Frontal cortex (tissue), 3 donors: ENCODE measurements at regions not wholly inside any gene's neighbourhood (a gene's known extent, or its start where the extent isn't known, plus 50 kb on each side); places are given as distances from the start of the nearest gene placed in this dataset.
"Not testable (repeated sequence)": the region's sequence is repeated elsewhere in the genome, so short reads cannot be mapped to it uniquely, and the experiment has no call there.

Experiments
- DNase-seq, 2 donors: peaks; one replicate each; pipeline ENCODE4 v3.0.0; 2012; ENCODE audit warnings: low spot score in 2 of 2
- FAIRE-seq: peaks from 2 replicates; lab custom pipeline; 2012; peaks lifted over from hg19 to GRCh38; lab: Jason Lieb, UNC
- donor health status: control.
- donor health status: control.
- donor health status: control.

GRCh38 chr2:184032983-184033382 is 565.3 kb upstream of the ZNF804A start:
- no peak for FAIRE-seq
- no peak for DNase-seq

- FAIRE-seq: no peak
- DNase-seq: no peak
Observed at GRCh38 chr2:184037273-184037672, 561.1 kb upstream of the ZNF804A start.

DNA sequence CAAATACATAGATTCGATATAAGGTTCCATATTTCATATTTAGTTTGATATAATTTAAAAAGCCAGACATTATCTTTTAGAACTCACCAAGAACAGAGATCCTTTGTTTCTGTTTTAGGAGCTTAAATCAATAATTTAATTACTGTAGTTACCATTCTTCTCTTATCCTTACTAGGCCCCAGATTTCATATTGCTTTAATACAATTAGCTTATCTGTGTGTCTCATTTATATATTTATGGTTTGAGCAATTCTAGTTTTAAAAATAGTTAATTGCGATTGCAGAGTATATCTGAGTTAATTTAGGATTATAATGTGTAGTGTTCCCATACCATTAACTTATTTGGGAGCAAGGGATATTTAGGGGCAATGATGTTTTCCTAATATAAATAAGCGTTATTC is 558.8 kb upstream of the ZNF804A start:
- DNase-seq (no peak), FAIRE-seq (no peak)

GRCh38 chr2:184040230-184040629 is 558.1 kb upstream of the ZNF804A start:
- FAIRE-seq (no peak), DNase-seq (no peak)

GRCh38 chr2:184041077-184041476 is 557.3 kb upstream of the ZNF804A start:
- DNase-seq (no peak), FAIRE-seq (no peak)

DNA sequence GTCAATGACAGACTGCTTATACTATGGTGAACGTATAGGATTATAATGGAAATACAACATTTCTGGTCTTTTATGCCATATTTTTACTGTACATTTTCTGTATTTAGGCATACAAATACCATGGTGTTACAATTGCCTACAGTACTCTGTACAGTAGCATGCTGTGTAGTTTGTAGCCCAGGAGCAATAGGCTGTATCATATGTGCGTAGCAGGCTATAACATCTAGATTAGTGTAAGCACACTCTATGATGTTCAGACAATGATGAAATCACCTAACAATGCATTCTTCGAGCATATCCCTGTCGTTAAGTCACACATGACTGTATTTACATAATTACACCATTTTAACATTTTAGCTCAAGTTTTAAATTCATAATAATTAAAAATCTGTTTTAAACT is 556.6 kb upstream of the ZNF804A start:
- DNase-seq: no peak
- no peak for FAIRE-seq

DNA sequence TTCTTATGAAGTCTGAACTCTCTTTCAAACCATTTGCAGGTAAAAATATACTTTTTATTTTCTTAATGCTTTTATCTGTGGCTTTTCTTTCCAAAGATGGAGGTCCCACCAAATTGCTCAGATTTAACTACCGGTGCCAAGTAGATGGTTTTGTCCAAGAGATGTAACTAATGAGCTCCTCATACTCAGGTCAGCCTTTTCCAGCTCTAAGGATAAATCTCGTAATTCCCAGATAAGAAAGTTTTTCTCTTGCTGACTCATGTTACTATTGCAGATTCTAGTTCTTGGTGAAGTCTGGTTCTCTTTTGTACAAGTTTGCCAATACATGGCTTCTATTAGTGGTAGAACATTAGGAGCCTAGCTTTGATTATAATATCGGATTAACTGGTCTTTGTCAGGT is 550.8 kb upstream of the ZNF804A start:
- DNase-seq: no peak
- FAIRE-seq: no peak

- FAIRE-seq: no peak
- no peak for DNase-seq
Observed at GRCh38 chr2:184049566-184049965, 548.8 kb upstream of the ZNF804A start.

- DNase-seq (no peak), FAIRE-seq (no peak)
Observed at GRCh38 chr2:184053326-184053725, 545.0 kb upstream of the ZNF804A start.

DNA sequence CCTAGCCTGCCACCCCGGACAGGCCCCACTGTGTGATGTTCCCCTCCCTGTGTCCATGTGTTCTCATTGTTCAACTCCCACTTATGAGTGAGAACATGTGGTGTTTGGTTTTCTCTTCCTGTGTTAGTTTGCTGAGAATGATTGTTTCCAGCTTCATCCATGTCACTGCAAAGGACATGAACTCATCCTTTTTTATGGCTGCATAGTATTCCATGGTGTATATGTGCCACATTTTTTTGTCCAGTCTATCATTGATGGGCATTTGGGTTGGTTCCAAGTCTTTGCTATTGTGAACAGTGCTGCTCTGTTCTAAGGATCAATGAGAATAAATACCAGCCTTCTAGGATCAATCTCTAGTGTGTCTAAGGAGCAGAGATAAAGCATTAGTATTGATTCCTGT is 543.9 kb upstream of the ZNF804A start:
- FAIRE-seq: not testable (repeated sequence)

DNA sequence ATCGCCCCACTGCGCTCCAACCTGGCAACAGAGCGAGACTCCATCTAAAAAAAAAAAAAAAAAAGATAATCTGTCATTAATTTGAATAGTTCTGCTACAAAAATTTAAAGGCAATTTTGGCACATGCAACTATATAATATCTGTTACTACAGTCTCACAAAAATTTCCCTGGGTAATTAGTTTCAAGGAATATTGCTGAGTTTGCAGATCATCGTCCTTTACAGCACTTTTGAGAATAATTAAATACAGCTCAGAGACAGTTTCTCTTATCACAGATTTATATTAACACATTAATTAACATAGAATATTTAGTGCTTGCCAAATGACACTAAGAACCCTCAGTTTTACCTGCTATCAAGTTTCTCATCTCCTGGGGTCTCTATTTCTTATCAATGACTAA is 540.4 kb upstream of the ZNF804A start:
- no peak for DNase-seq
- no peak for FAIRE-seq

More for the DNA sequence above, 543.9 kb upstream of the ZNF804A start:
- not testable (repeated sequence) for DNase-seq

DNA sequence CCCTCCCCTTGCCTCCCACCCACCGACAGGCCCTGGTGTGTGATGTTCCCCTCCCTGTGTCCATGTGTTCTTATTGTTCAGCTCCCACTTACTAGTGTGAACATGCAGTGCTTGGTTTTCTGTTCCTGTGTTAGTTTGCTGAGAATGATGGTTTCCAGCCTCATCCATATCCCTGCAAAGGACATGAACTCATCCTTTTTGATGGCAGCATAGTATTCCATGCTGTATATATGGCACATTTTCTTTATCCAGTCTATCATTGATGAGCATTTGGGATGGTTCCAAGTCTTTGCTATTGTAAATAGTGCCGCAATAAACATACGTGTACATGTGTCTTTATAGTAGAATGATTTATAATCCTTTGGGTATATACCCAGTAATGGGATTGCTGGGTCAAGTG is 538.1 kb upstream of the ZNF804A start:
- FAIRE-seq, DNase-seq: not testable (repeated sequence)

GRCh38 chr2:184067502-184067901 is 530.8 kb upstream of the ZNF804A start:
- no peak for DNase-seq
- no peak for FAIRE-seq

DNA sequence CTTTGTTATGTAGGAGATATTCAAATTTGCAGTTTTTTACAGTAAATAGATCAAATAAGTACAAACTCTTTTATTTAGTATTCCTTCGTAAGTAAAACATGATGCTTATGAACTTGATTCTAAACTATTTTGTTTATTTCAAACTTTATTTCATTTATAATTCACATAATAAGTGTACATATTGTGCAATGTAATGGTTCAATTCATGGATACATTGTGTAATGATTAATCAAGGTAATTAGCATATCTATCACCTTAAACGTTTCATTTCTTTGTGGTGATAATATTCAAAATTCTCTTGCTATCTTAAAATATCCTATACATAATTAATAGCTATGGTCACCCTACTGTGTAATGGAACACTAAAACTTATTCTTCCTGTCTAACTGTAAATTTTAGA is 525.9 kb upstream of the ZNF804A start:
- peak; percentile 23 for FAIRE-seq

GRCh38 chr2:184078496-184078895 is 519.8 kb upstream of the ZNF804A start:
- FAIRE-seq: no peak
- DNase-seq: no peak

More for the DNA sequence above, 525.9 kb upstream of the ZNF804A start:
- DNase-seq: no peak

DNA sequence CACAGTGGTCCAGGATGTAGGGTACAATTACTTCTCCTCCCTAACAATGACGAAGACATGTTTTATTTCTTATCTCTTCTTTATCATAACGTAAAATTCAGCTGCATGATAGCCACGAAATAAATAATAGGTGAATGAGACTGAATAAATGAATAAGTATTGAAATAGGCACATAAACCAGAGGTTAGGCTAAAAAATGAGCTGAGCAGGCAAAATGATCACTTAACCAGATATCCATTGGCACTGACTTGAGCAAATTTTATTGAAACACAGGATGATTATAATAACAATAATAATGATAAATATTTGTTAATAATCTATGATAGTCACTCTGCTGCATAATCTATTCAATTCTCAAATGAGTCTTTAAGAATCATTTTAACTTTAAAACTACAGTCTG is 506.9 kb upstream of the ZNF804A start:
- DNase-seq: no peak
- no peak for FAIRE-seq

DNA sequence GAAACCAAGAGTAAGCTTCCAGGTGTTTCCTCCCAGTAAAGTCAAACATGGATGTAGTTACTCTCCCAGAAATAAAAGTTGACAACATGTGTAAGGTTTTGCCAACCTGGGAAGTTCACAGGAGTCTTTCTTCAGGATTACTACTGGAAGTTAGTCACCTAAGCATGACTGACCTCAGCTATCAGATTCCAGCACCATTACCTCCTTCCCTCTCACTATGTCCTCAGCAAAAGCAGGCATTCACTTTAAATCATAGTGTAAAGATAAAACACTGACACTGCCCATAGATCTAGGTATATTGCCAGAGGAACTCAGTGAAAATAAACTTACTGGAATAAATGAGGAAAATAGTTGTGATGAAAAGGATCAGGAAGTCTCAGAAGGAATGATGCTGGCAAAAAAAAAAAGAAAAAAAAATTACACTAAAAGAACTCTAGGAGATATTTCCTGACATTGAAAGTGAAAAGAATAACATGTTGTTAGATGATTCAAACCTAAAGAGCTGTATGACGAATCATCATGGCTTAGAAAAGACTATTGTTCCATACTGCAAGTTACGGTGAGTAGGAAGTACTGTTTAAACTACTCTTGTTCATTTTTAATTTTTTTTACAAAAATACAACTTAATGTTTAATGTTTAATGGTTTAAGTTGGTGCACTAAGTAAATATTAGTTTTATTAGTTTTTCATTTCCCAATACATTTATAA is 484.5 kb upstream of the ZNF804A start:
- FAIRE-seq (no peak), DNase-seq (no peak)

DNA sequence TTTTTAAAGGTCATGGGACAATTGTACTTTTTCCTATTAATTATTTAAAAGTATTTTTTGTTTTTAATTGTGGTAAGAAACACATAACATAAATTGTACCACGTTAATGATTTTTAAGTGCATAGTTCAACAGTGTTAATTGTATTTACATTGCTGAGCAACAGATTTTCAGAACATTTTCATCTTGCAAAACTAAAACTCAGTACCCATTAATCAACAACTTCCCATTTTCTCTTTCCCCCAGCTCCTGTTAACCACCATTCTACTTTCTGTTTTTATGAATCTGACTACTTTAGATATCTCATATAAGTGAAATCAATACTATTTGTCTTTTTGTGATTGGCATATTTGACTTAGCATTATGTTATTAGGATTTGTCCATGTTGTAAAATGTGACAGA is 483.9 kb upstream of the ZNF804A start:
- no peak for DNase-seq
- FAIRE-seq: no peak

- FAIRE-seq (no peak), DNase-seq (no peak)
Observed at GRCh38 chr2:184119989-184120800, 478.1 kb upstream of the ZNF804A start.

GRCh38 chr2:184125867-184126266 is 472.5 kb upstream of the ZNF804A start:
- DNase-seq (no peak), FAIRE-seq (no peak)

DNA sequence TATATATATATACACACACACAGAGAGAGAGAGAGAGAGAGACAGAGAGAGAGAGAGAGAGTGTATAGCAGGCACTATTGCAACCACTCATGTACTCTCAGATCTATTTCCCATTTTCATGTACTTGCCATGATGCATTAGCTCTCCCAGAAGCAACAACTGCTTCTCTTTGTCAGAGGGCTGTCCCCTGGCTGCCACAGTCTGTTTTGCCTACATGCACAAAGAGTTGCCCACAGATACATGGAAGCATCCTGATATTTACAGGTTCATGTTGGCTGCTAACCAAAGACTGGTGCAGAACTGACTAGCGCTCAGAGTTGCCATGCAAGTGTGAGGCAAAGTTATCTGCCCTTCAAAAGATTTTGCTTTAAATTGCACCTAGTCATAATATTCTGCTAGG is 469.3 kb upstream of the ZNF804A start:
- no peak for DNase-seq
- no peak for FAIRE-seq
